ENCODE measurements at regions not wholly inside any gene's neighbourhood (a gene's known extent, or its start where the extent isn't known, plus 50 kb on each side); places are given as distances from the start of the nearest gene placed in this dataset.

DNA sequence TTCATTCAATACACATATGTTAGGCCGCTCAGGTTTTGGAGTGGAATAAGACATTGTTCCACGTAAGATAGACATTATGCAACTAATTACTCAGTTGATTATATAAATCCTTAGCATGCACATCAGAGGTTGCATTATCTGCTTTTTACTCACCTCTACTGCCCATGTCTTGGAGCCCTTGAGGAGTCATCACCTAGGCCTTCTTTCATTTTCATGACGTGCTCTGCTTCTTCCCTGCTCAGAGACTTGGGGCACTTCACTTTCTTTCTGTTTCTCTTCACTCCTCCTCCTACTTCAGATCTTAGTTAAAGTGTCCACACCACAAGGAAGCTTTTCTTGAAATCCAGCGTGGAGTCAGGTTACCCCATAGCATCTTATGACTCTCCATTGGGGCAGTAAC lies 241.1 kb downstream of the TLR4 start:
- DNase-seq, result no peak

GRCh38 chr9:117951127-117951526 lies 246.9 kb downstream of the TLR4 start:
- no peak for DNase-seq

DNA sequence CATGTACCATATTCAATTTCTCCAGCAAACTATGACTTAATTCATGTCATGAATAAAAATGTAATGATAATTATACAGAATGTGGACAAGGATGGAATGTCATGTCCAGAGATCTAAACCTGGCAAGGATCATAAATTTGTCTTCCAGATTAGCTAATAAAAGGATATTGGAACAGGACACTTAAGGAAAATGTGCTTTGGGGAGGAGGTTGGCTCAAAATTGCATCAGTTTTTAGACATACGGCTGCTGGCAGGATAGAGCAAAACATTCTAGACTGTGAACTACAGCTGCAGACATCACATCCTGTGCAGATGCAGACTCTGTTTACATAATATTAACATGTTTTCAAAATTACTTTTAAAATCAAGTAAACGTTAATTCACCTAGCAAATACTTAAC lies 248.4 kb downstream of the TLR4 start:
- DNase-seq, result no peak

DNA sequence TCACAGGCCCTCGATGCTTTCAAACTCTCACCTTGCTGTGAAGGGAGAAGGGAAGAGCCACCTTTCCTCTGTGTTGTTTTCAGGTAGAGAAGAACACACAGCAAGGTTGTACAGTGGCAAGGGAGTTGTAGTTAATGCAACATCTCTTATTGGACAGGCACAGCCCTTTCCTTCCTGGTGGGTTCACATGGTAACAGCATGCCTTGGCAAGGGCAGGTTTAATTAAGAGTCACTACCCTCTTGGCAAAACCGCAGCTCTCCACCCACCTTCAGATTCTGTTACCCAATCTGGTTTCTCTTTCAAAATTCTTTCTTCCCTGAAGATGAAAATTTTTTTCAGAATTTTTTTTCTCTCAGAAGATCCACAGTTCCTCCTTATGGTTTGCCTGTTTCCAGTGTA lies 253.1 kb downstream of the TLR4 start:
- no peak for DNase-seq

- no peak for DNase-seq
Measured at GRCh38 chr9:117958726-117959125, 254.5 kb downstream of the TLR4 start.

GRCh38 chr9:117963493-117964090 lies 259.4 kb downstream of the TLR4 start:
- DNase-seq, result no peak

GRCh38 chr9:117970276-117971050 lies 266.3 kb downstream of the TLR4 start:
- no peak for DNase-seq

GRCh38 chr9:117974108-117974507 lies 269.9 kb downstream of the TLR4 start:
- no peak for DNase-seq

GRCh38 chr9:117979914-117980313 lies 275.7 kb downstream of the TLR4 start:
- no peak for DNase-seq

DNA sequence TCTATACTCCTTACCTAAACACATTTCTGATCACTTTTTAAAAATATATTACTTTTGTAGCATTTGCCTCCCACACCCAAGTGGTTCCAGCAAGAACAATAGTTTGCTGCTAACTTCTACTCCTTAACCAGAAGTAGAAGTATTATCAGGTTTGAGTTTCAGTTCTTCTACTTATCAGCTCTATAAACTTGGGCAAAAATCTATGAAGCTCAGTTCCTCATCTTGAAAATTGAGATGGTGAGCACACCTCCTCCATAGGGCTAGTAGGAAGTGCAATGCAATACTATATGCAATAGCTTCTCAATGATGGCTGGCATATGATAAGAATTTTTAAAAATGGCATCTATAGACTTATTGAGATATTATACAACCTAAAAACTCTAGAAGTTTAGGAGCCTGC lies 283.7 kb downstream of the TLR4 start:
- no peak for DNase-seq

- no peak for DNase-seq
Measured at GRCh38 chr9:117992006-117992405, 287.8 kb downstream of the TLR4 start.

GRCh38 chr9:118000581-118000980 lies 296.4 kb downstream of the TLR4 start:
- DNase-seq, result no peak

- no peak for DNase-seq
Measured at GRCh38 chr9:118003240-118003639, 299.0 kb downstream of the TLR4 start.

DNA sequence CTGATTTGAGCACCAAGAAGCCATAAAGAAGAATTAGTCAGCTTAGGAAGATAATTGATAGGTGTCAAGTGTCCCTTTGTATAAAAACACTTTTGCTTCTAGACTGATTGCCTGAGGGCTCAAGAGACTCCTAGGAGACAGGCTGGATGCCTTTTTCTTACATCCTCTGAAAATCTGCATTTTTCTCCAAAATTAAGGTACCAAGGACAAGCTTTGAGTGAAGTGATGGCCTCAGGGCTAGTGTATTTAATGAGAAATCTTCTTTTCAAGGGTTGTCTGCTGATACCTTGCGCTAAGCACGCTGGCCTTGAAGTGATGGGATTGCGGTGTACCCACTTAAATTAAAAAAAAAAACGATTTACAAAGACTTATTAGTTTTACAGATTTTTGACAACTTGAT lies 304.0 kb downstream of the TLR4 start:
- DNase-seq, result no peak

- no peak for DNase-seq
Measured at GRCh38 chr9:118009614-118010013, 305.4 kb downstream of the TLR4 start.

DNA sequence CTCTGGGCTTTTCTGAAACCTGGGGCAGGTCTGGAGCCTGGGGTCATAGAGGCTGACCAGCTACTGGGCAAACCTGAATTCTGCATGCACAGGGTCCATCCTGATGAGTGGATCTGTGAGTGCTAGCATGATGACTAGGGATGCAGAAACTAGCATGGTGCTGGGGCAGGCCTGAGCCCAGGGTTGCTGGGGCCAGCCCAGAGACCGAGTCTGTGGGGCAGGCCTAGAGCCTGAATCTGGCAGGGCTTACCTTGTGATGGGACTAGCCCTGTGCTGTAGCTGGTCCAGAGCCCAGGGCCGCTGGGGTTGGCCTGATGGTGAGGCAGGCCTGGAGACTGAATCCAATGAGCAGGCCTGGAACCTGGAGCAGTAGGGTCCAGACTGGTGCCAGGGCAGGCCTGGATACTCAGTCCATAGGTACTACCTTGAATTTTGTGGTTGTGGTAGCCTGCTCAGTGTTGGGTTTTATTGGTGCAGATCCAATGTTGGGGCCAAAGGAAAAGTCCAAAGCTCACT lies 313.5 kb downstream of the TLR4 start:
- DNase-seq, result no peak

GRCh38 chr9:118023644-118024043 lies 319.4 kb downstream of the TLR4 start:
- no peak for DNase-seq

DNA sequence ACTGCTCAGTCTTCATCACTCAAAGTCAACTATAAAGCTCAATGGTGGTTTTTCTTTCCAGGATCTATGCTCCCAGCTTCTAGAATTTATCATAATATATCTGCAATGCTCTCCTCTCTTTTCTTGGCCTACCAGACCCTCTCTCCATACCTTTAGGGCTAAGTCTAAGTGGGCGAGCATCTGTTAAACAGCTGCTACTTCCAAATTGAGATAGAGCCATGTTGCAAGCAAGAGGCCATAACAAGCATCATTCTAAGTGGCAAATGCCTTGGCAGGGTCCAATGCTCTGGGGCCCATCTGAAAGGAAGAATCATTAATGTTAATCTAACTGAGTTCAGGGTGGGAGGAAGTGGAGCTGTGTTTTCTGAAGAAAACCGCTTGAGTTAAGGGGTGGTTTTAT lies 324.0 kb downstream of the TLR4 start:
- DNase-seq, result no peak

DNA sequence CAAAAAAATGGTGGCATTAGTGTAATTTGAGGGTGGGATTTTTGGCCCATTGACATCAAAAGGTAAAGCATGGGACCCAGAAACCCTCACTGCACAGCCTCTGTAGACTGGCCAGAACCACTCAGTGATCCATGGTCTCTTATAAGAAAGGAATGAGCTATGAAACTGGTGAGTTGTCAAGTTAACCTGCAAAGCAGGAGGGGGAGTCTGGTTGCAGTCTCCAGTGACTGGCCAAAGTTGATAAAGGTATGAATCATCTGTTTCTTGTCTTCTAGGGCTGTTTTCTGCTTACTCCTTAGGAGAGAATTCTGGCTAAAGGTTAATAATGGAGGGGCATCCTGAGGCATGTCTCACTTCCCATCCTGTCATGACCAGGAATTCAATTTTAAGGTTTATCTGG lies 325.2 kb downstream of the TLR4 start:
- no peak for DNase-seq

DNA sequence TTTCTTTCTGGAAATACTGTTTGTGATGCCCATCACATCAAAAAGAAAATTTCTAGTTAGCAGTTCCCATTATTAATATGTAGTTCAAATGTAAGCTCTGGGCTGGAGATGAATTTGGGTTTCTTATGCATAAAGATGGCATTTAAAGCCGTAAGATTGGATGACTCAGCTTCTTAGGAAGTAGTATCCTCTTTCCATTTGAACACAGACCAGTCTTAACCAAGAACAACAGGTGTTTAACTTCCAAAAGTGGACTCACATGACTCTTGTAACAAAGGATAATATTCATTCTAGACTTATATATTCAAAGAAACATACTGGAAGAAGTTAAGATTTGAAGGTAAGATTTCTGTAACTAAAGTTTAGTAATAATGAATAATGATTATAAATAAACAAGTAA lies 330.5 kb downstream of the TLR4 start:
- no peak for DNase-seq

GRCh38 chr9:118038713-118039112 lies 334.5 kb downstream of the TLR4 start:
- DNase-seq, result no peak

DNA sequence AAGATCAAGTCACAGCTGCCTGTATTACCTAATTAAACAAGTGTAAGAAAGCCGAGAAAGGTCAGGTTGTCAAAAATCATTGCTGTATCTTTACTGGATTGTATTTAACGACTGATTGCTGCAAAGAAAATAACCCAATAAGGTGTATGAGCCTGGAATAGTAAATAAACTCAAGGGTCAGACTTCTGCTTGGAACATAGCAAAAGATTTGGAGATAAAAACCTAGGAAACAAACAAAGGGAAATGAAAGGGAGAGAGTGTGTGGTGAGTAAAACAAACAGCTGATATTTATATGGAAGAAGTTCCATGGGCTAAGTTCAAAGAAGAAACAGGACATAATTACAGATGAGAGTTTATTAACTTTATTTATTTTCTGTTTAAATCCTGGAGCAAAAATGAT lies 354.0 kb downstream of the TLR4 start:
- DNase-seq, result no peak

- peak; percentile 4 for DNase-seq
Measured at GRCh38 chr9:118059484-118060278, 355.5 kb downstream of the TLR4 start.

- no peak for DNase-seq
Measured at GRCh38 chr9:118083161-118083560, 379.0 kb downstream of the TLR4 start.

Data from stimulated activated CD4-positive, alpha-beta T cell treated with anti-CD3 and anti-CD28 coated beads, Interleukin-15, amount 100 ng/mL, for 24 hours (primary cell).